ENCODE measurements at regions not wholly inside any gene's neighbourhood (a gene's known extent, or its start where the extent isn't known, plus 50 kb on each side); places are given as distances from the start of the nearest gene placed in this dataset.

- DNase-seq (no peak), ATAC-seq (ENCODE audit: insufficient read depth, low FRiP score) (no peak)
- H3K27me3 ChIP-seq (ENCODE audit: control insufficient read depth in 3 of 3, insufficient read depth in 3 of 3, low read length in 2 of 3): no peaks in the 10 kb centered on the region
- H3K9ac ChIP-seq (ENCODE audit: insufficient read depth in 1 of 2, low read length in 2 of 2): no peak overlapping the region
- 39 to 50% methylated on average over 2 of the region's 2 CpGs for WGBS, 2 donors
- peaks cover 0 to 8% (median 2%) of the 10 kb centered on the region in 5 donors for H3K4me1 ChIP-seq (ENCODE audit: control insufficient read depth in 5 of 5, insufficient read depth in 5 of 5, low read length in 5 of 5)
- no peak overlapping the region for H3K4me3 ChIP-seq
- H3K9me3 ChIP-seq (ENCODE audit: control insufficient read depth in 4 of 4, insufficient read depth in 3 of 4, low read length in 3 of 4): peaks cover 0 to 1% (median 0%) of the 10 kb centered on the region in 4 donors
- H3K27ac ChIP-seq (ENCODE audit: low read depth in 1 of 2, low read length in 1 of 2): no peak overlapping the region
- peaks cover 0 to 1% (median 0%) of the 10 kb centered on the region in 4 donors for H3K36me3 ChIP-seq (ENCODE audit: control insufficient read depth in 4 of 4, insufficient read depth in 4 of 4, low read length in 4 of 4)
- TF ChIP-seq CTCF (IDR thresholded peaks at IDR 0.05; ENCODE audit: control extremely low read depth, extremely low read depth): no peak
These were observed 208.7 kb upstream of the PREP start for GRCh38 chr6:105611606-105612005.

- peak; percentile 25 to 70 (median 53) for DNase-seq
- Histone ChIP-seq H3K9me3 (ENCODE audit: control insufficient read depth in 4 of 4, insufficient read depth in 3 of 4, low read length in 3 of 4) (peaks cover 0 to 3% (median 0%) of the 10 kb centered on the region in 4 donors), H3K4me3 (no peak overlapping the region), H3K36me3 (ENCODE audit: control insufficient read depth in 4 of 4, insufficient read depth in 4 of 4, low read length in 4 of 4) (no peaks in the 10 kb centered on the region), H3K27ac (ENCODE audit: low read depth in 1 of 2, low read length in 1 of 2) (no peak overlapping the region), H3K9ac (ENCODE audit: insufficient read depth in 1 of 2, low read length in 2 of 2) (no peak overlapping the region), H3K4me1 (ENCODE audit: control insufficient read depth in 5 of 5, insufficient read depth in 5 of 5, low read length in 5 of 5) (peaks cover 2 to 16% (median 5%) of the 10 kb centered on the region in 5 donors), H3K27me3 (ENCODE audit: control insufficient read depth in 3 of 3, insufficient read depth in 3 of 3, low read length in 2 of 3) (no peaks in the 10 kb centered on the region)
- 34 to 38% methylated on average over 14 of the region's 14 CpGs for WGBS, 2 donors
- no peak for TF ChIP-seq CTCF (IDR thresholded peaks at IDR 0.05; ENCODE audit: control extremely low read depth, extremely low read depth)
- no peak for ATAC-seq (ENCODE audit: insufficient read depth, low FRiP score)
These were observed 206.6 kb upstream of the PREP start for GRCh38 chr6:105609375-105609991.

- no peak overlapping the region for H3K4me3 ChIP-seq
- no peaks in the 10 kb centered on the region for H3K27me3 ChIP-seq (ENCODE audit: control insufficient read depth in 3 of 3, insufficient read depth in 3 of 3, low read length in 2 of 3)
- 79 to 84% methylated on average over 10 of the region's 10 CpGs for WGBS, 2 donors
- no peak for ATAC-seq (ENCODE audit: insufficient read depth, low FRiP score)
- H3K36me3 ChIP-seq (ENCODE audit: control insufficient read depth in 4 of 4, insufficient read depth in 4 of 4, low read length in 4 of 4): no peaks in the 10 kb centered on the region
- DNase-seq: peak in 2 of 3 donors; percentile 18 to 24
- peaks cover 0 to 3% (median 0%) of the 10 kb centered on the region in 4 donors for H3K9me3 ChIP-seq (ENCODE audit: control insufficient read depth in 4 of 4, insufficient read depth in 3 of 4, low read length in 3 of 4)
- peak overlapping the region in 1 of 2 donors; percentile 61 for H3K27ac ChIP-seq (ENCODE audit: low read depth in 1 of 2, low read length in 1 of 2)
- no peak for TF ChIP-seq CTCF (IDR thresholded peaks at IDR 0.05; ENCODE audit: control extremely low read depth, extremely low read depth)
- no peak overlapping the region for H3K9ac ChIP-seq (ENCODE audit: insufficient read depth in 1 of 2, low read length in 2 of 2)
- peaks cover 5 to 21% (median 6%) of the 10 kb centered on the region in 5 donors for H3K4me1 ChIP-seq (ENCODE audit: control insufficient read depth in 5 of 5, insufficient read depth in 5 of 5, low read length in 5 of 5)
These were observed 206.0 kb upstream of the PREP start for GRCh38 chr6:105608711-105609374.
